ENCODE measurements at regions not wholly inside any gene's neighbourhood (a gene's known extent, or its start where the extent isn't known, plus 50 kb on each side); places are given as distances from the start of the nearest gene placed in this dataset.

DNA sequence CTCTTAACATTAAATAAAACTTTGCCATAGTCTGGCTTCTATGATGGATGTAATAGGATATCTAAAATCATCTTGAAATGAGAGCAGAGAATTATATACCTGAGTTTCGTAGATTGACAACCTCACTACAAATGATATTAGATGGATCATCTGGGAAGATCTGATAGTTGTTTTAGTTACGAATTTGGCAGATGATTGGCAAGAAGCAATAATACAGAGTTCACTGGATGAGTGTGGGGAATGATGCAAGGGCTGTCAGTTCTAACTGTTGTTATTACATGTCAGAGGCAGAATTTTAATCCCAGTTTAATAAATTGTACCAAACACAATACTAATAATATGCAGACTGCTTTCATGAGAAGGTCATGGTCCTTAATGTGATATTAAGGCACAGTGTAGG lies 585.2 kb downstream of the TRAM1L1 start:
- ATAC-seq (no peak), DNase-seq (no peak)
- no peaks in the 10 kb centered on the region for H3K27me3 Mint-ChIP-seq
- no peaks in the 10 kb centered on the region for H3K36me3 Mint-ChIP-seq (ENCODE audit: low read depth)
- H3K9me3 ChIP-seq (ENCODE audit: control insufficient read depth, low read length, poor library complexity, severe bottlenecking) = no peaks in the 10 kb centered on the region
- H3K4me1 Mint-ChIP-seq = no peaks in the 10 kb centered on the region
- H3K27ac Mint-ChIP-seq = no peak overlapping the region
- H3K4me3 Mint-ChIP-seq = no peak overlapping the region

DNA sequence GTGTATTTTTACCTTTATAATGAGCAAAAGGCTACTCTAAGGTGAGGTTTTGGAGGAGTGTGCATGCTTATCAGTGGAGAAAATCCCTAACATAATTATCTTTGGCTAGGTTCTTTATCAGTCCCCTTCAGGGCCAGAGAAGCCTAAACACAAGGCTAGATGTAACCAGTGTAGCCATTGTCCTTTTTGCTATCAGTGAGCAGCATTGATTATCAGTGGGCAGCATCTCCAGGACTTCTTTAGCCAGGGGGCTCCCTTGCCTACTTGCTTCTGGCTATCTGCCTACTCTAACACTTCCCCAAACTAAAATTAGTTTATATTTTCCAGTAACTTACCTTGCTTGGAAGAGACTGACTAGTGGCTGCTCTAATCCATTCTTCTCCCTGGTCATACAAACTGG lies 595.6 kb downstream of the TRAM1L1 start:
- no peak for DNase-seq
- Mint-ChIP-seq H3K36me3 (ENCODE audit: low read depth) (no peaks in the 10 kb centered on the region), H3K27ac (no peak overlapping the region), H3K27me3 (no peaks in the 10 kb centered on the region), H3K4me3 (no peak overlapping the region), H3K4me1 (no peaks in the 10 kb centered on the region)
- ATAC-seq = no peak
- H3K9me3 ChIP-seq (ENCODE audit: control insufficient read depth, low read length, poor library complexity, severe bottlenecking) = no peaks in the 10 kb centered on the region

DNA sequence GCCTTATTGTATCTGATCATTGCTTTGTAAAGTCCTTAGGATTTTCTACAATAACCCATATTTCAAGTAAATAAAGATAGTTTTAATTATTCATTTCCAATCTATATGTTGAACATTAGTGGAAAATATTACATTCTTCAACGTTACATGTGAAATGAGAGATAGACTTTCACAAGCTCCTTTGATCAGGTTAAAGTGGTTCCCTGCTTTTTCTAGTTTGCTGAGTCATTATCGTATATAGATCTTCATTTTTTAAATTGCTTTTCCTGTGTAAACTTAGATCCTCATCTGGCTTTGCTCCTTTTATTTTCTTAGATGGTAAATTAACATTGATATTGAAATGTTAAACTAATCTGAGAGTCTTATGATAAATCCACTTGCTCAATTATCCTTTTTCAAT lies 599.0 kb downstream of the TRAM1L1 start:
- no peaks in the 10 kb centered on the region for H3K27me3 Mint-ChIP-seq
- H3K27ac Mint-ChIP-seq = no peak overlapping the region
- H3K4me3 Mint-ChIP-seq = no peak overlapping the region
- ATAC-seq (no peak), DNase-seq (no peak)
- H3K9me3 ChIP-seq (ENCODE audit: control insufficient read depth, low read length, poor library complexity, severe bottlenecking) = no peaks in the 10 kb centered on the region
- H3K4me1 Mint-ChIP-seq = no peaks in the 10 kb centered on the region
- no peaks in the 10 kb centered on the region for H3K36me3 Mint-ChIP-seq (ENCODE audit: low read depth)

DNA sequence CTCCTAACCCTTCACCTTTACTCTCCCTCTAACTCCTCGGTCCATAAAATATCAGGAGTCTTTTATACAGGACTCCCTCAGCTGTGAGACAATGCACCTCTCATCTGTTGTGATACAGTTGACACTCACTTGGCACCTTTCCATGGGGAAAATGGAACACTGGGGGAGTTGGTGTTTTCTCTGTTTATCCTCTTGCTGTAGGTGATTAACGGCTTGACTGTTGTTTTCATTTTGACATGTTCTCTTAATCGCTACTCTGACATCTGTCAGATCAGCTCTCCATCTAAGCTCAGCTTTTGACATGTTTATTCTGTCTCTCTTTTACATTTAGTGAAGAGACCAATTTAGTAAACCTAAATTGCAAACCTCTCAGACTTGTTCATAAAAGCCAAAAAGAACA lies 604.8 kb downstream of the TRAM1L1 start:
- no peaks in the 10 kb centered on the region for H3K36me3 Mint-ChIP-seq (ENCODE audit: low read depth)
- ATAC-seq (no peak), DNase-seq (no peak)
- no peak overlapping the region for H3K27ac Mint-ChIP-seq
- no peaks in the 10 kb centered on the region for H3K4me1 Mint-ChIP-seq
- H3K4me3 Mint-ChIP-seq = no peak overlapping the region
- no peaks in the 10 kb centered on the region for H3K27me3 Mint-ChIP-seq
- no peaks in the 10 kb centered on the region for H3K9me3 ChIP-seq (ENCODE audit: control insufficient read depth, low read length, poor library complexity, severe bottlenecking)

DNA sequence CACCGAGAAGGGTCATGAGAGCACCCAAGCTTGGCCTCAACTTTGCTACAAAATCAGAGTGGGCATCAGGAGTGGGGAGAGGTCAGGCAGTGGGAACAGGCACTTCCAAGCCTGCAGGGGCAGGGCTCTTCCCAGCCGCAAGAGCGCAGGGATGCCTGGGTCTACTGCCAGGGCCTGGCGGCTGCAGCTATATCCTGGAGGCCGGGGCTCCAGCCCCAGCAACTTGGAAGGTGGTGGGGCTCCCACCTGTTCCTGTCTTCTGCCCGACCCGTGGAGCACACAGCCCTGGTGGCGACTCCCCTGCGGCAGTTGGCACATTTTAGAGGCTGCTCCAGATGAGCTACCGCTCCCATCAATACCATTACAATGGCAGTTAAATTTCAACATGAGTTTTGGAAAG lies 607.0 kb downstream of the TRAM1L1 start:
- DNase-seq (no peak), ATAC-seq (no peak)
- no peak overlapping the region for H3K27ac Mint-ChIP-seq
- no peaks in the 10 kb centered on the region for H3K27me3 Mint-ChIP-seq
- no peaks in the 10 kb centered on the region for H3K9me3 ChIP-seq (ENCODE audit: control insufficient read depth, low read length, poor library complexity, severe bottlenecking)
- no peaks in the 10 kb centered on the region for H3K36me3 Mint-ChIP-seq (ENCODE audit: low read depth)
- H3K4me1 Mint-ChIP-seq = no peaks in the 10 kb centered on the region
- H3K4me3 Mint-ChIP-seq = no peak overlapping the region

DNA sequence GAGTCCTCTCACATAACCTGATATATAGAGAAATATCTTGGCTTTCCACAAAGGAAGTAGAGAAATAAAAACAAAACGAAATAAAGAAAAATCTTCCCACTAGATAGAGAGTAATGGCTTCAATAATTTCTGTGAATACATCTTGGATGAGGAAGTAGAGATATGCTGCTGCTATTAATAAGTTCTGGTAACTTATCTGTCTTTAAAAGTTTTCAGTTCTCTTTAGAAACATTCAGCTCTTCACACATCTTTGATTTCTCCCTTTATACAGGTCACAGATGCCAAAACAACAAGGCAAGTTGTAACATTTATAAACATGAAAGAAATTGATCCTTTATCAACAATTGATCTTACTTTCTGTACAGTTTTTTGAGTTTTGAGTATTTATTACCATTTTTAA lies 615.8 kb downstream of the TRAM1L1 start:
- DNase-seq (no peak), ATAC-seq (no peak)
- no peak overlapping the region for H3K27ac Mint-ChIP-seq
- no peaks in the 10 kb centered on the region for H3K27me3 Mint-ChIP-seq
- H3K4me3 Mint-ChIP-seq = no peak overlapping the region
- no peaks in the 10 kb centered on the region for H3K9me3 ChIP-seq (ENCODE audit: control insufficient read depth, low read length, poor library complexity, severe bottlenecking)
- no peaks in the 10 kb centered on the region for H3K36me3 Mint-ChIP-seq (ENCODE audit: low read depth)
- no peaks in the 10 kb centered on the region for H3K4me1 Mint-ChIP-seq

DNA sequence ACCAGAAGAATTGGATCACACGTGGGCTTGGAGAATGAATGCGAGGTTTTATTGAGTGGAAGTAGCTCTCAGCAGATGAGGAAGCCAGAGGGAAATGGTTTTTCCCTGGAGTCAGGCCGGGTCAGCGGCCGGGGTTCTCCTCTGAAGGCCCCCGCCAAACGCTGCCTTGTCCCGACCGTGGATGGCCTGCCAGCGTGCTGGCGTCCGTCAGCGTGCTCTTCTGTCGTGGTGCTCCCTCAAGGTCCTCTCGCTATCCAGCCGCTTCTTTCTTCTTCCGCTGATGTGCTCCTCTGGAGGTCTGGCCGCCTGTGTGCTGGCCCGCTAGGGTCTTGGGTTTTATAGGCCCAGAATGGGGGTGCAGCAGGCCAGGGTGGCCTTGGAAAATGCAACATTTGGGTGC lies 632.2 kb downstream of the TRAM1L1 start:
- Mint-ChIP-seq H3K4me3 (no peak overlapping the region), H3K36me3 (ENCODE audit: low read depth) (no peaks in the 10 kb centered on the region), H3K27me3 (no peaks in the 10 kb centered on the region), H3K4me1 (no peaks in the 10 kb centered on the region), H3K27ac (no peak overlapping the region)
- no peak for ATAC-seq
- H3K9me3 ChIP-seq (ENCODE audit: control insufficient read depth, low read length, poor library complexity, severe bottlenecking) = no peaks in the 10 kb centered on the region
- no peak for DNase-seq

DNA sequence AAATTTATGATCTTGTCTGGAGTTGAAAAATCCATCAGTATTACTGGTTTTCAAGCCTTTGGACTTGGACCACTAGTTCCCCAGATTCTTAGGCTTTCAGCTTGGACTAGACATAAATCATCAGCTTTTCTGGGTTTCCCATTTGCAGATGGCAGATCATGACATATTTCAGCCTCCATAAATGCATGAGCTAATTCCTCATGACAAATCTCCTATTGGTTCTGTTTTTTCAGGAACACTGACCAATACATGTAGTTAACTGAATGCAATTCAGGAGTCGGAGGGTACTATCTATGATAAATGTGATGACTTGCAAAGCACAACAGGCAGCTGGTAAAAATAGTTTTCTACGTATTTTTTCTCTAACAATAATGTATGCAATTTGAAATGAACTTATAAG lies 635.6 kb downstream of the TRAM1L1 start:
- H3K27ac Mint-ChIP-seq = no peak overlapping the region
- H3K36me3 Mint-ChIP-seq (ENCODE audit: low read depth) = no peaks in the 10 kb centered on the region
- H3K4me3 Mint-ChIP-seq = no peak overlapping the region
- no peaks in the 10 kb centered on the region for H3K27me3 Mint-ChIP-seq
- no peak for ATAC-seq
- no peaks in the 10 kb centered on the region for H3K9me3 ChIP-seq (ENCODE audit: control insufficient read depth, low read length, poor library complexity, severe bottlenecking)
- no peaks in the 10 kb centered on the region for H3K4me1 Mint-ChIP-seq
- no peak for DNase-seq

DNA sequence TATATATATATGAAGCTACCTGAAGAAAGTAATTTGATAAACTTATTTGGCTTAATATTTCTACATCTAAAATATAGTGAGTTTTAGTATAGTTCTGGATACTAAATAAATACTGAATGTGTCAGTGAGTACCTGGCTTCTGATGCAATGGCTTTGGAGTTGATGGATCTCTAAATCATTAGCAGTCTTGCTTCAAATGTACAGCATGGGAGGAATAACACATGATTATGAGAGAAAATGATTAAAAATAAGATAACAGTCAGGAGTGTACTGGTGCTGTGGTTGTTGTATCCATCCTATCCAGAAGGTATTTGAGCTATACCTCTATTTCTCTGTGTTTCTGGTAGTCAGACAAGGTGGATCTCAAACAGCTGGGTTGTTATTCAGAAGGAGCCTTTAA lies 641.3 kb downstream of the TRAM1L1 start:
- no peak for DNase-seq
- Mint-ChIP-seq H3K4me3 (no peak overlapping the region), H3K36me3 (ENCODE audit: low read depth) (no peaks in the 10 kb centered on the region), H3K27me3 (no peaks in the 10 kb centered on the region), H3K4me1 (no peaks in the 10 kb centered on the region), H3K27ac (no peak overlapping the region)
- ATAC-seq = no peak
- no peaks in the 10 kb centered on the region for H3K9me3 ChIP-seq (ENCODE audit: control insufficient read depth, low read length, poor library complexity, severe bottlenecking)

DNA sequence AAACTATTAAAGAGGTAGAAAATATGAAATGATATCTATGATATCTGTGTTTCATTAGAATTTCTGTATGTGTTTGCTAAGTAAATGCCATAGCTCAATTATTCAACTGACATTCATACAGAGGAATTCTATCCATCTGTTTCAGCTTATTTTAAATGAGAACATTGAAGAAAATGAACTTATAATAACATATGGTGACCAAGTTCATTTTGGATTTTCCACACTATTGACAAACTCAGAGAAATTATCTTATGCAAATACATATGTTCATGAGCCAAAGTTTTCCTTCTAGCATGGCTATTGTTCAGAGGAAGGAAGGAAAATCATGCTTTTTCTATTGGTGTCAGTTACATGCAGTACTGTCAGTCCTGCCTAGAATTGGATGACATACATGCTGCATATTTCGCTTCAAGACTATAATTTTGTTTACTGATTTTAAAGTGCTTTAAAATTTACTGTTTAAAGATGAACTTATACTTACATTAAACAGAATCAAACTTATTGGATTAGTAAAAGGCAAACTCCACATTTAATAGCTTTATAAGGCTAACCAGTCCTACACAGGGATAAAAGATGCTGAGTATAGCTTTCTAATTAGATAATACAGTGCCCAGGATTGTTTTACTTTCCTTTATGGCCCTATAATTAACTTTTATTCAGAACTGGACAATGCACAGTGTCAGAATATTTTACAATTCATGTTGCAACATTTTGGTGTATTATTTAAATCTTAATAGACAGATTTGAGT lies 646.2 kb downstream of the TRAM1L1 start:
- Mint-ChIP-seq H3K27ac (no peak overlapping the region), H3K4me1 (no peaks in the 10 kb centered on the region), H3K4me3 (no peak overlapping the region), H3K36me3 (ENCODE audit: low read depth) (no peaks in the 10 kb centered on the region), H3K27me3 (no peaks in the 10 kb centered on the region)
- DNase-seq = no peak
- no peak for ATAC-seq
- no peaks in the 10 kb centered on the region for H3K9me3 ChIP-seq (ENCODE audit: control insufficient read depth, low read length, poor library complexity, severe bottlenecking)

DNA sequence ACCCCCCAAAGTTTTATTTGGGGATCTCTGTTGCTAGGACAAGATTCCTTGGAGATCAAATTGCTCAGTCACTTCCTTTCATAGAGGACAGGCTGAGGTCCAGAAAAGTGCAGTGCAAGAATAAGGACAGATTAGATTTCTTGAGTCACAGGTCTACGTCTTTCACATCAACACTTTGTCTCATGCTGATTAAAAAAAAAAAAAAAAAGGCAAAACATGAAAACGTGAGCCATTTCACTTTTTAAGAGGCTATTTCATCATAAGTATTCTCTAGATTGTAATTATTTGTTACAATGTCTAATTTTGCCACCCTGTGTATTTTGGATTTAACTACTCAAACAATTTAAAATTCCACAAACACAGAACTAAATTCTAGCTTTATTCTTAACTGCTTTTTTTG lies 647.0 kb downstream of the TRAM1L1 start:
- DNase-seq = no peak
- H3K36me3 Mint-ChIP-seq (ENCODE audit: low read depth) = no peaks in the 10 kb centered on the region
- H3K9me3 ChIP-seq (ENCODE audit: control insufficient read depth, low read length, poor library complexity, severe bottlenecking) = no peaks in the 10 kb centered on the region

DNA sequence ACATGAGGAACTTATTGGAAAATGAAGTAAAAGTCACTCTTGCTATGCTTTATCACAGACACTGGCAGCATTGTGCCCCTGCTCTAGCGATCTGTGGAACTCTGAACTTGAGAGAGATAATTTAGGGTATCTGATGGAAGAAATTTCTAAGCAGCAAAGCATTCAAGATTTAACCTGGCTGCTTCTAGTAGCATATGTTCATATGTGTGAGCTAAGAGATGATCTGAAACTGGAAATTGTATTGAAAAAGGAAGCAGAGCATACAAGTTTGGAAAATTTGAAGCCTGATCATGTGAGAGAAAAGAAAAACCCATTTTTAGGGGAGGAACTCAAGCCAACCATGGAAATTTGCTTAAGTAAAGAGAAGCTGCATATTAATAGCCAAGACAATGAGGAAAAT lies 657.7 kb downstream of the TRAM1L1 start:
- no peaks in the 10 kb centered on the region for H3K36me3 Mint-ChIP-seq (ENCODE audit: low read depth)
- no peak overlapping the region for H3K27ac Mint-ChIP-seq
- no peaks in the 10 kb centered on the region for H3K9me3 ChIP-seq (ENCODE audit: control insufficient read depth, low read length, poor library complexity, severe bottlenecking)
- ATAC-seq (no peak), DNase-seq (no peak)
- no peaks in the 10 kb centered on the region for H3K4me1 Mint-ChIP-seq
- no peaks in the 10 kb centered on the region for H3K27me3 Mint-ChIP-seq
- H3K4me3 Mint-ChIP-seq = no peak overlapping the region

More for the DNA sequence above, 647.0 kb downstream of the TRAM1L1 start:
- H3K4me3 Mint-ChIP-seq = no peak overlapping the region
- no peaks in the 10 kb centered on the region for H3K27me3 Mint-ChIP-seq
- H3K4me1 Mint-ChIP-seq = no peaks in the 10 kb centered on the region
- H3K27ac Mint-ChIP-seq = no peak overlapping the region
- no peak for ATAC-seq

DNA sequence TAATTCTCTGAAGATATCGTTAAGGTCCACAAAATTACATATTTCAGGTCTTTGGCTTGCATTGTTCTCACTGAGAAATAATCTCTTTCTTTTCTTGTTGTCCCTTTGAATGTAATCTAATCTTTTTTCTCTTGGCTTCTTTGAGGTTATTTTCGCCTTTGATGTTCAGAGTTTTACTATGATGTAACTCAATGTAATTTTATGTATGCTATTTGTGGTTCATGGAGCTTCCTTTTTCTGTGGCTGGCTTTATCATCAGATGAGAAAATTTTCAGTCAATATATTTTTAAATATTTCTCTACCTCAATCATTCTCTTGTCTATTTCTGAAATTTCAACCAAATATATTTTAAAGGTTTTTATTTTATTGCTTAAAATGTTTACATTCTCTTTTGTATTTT lies 672.2 kb downstream of the TRAM1L1 start:
- no peaks in the 10 kb centered on the region for H3K9me3 ChIP-seq (ENCODE audit: control insufficient read depth, low read length, poor library complexity, severe bottlenecking)
- no peaks in the 10 kb centered on the region for H3K4me1 Mint-ChIP-seq
- H3K27ac Mint-ChIP-seq = no peak overlapping the region
- ATAC-seq (no peak), DNase-seq (no peak)
- no peak overlapping the region for H3K4me3 Mint-ChIP-seq
- H3K27me3 Mint-ChIP-seq = no peaks in the 10 kb centered on the region
- no peaks in the 10 kb centered on the region for H3K36me3 Mint-ChIP-seq (ENCODE audit: low read depth)

DNA sequence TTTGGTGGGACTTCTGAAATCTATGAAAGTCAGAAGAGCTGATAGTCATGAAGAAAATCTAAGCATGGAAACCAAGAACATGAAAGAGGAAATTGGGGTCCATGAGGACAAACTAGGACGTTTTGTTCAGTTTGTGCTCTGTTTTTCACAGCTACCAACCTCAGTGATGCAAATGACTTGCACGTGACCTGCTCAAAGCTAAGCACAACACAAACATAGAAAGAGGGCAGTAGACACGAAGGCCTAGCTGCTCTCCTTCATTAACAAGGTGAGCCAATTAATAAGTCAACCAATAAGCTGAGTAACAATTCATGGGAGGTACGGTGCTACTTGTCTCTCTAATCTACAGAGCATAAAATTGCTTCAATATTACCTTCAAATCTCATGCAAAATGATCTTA lies 684.1 kb downstream of the TRAM1L1 start:
- DNase-seq (no peak), ATAC-seq (no peak)
- no peak overlapping the region for H3K4me3 Mint-ChIP-seq
- no peaks in the 10 kb centered on the region for H3K36me3 Mint-ChIP-seq (ENCODE audit: low read depth)
- H3K9me3 ChIP-seq (ENCODE audit: control insufficient read depth, low read length, poor library complexity, severe bottlenecking) = no peaks in the 10 kb centered on the region
- H3K27me3 Mint-ChIP-seq = no peaks in the 10 kb centered on the region
- H3K27ac Mint-ChIP-seq = no peak overlapping the region
- no peaks in the 10 kb centered on the region for H3K4me1 Mint-ChIP-seq

Measured in T-helper 17 cell (primary cell).